GM06990 (cell line): ENCODE measurements at regions not wholly inside any gene's neighbourhood (a gene's known extent, or its start where the extent isn't known, plus 50 kb on each side); places are given as distances from the start of the nearest gene placed in this dataset.

Experiments
- DNase-seq: peaks from one replicate; pipeline ENCODE4 v3.0.0-alpha.2; 2011; ENCODE audit not compliant: insufficient read length; ENCODE audit errors: extremely low read depth
- H3K27me3 ChIP-seq: replicated peaks from 2 replicates; pipeline ENCODE4 v1.6.0; 2011; ENCODE audit warnings: low read length; ENCODE audit not compliant: control insufficient read depth, insufficient read depth
- H3K36me3 ChIP-seq: 2 replicates; pipeline ENCODE4 v1.5.1; 2011; ENCODE audit warnings: low read length; ENCODE audit not compliant: control insufficient read depth, insufficient read depth
- H3K4me3 ChIP-seq: replicated peaks from 2 replicates; pipeline ENCODE4 v1.5.1; 2011; ENCODE audit warnings: low read depth, mild to moderate bottlenecking, control low read depth, low read length
- TF ChIP-seq, protein P1 (sequence below): IDR thresholded peaks from 2 replicates; pipeline ENCODE4 v1.5.1; 2011; ENCODE audit warnings: low read length, control low read depth, mild to moderate bottlenecking, inconsistent platforms; ENCODE audit not compliant: insufficient read depth, poor library complexity, severe bottlenecking

- TF ChIP-seq, protein P1, sequence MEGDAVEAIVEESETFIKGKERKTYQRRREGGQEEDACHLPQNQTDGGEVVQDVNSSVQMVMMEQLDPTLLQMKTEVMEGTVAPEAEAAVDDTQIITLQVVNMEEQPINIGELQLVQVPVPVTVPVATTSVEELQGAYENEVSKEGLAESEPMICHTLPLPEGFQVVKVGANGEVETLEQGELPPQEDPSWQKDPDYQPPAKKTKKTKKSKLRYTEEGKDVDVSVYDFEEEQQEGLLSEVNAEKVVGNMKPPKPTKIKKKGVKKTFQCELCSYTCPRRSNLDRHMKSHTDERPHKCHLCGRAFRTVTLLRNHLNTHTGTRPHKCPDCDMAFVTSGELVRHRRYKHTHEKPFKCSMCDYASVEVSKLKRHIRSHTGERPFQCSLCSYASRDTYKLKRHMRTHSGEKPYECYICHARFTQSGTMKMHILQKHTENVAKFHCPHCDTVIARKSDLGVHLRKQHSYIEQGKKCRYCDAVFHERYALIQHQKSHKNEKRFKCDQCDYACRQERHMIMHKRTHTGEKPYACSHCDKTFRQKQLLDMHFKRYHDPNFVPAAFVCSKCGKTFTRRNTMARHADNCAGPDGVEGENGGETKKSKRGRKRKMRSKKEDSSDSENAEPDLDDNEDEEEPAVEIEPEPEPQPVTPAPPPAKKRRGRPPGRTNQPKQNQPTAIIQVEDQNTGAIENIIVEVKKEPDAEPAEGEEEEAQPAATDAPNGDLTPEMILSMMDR = no peak
- Histone ChIP-seq H3K27me3 (no peaks in the 10 kb centered on the region; the same call in 1 of the 2 replicates), H3K36me3 (no peaks in the 10 kb centered on the region), H3K4me3 (no peak overlapping the region)
- DNase-seq = no peak
These were observed 62.2 kb downstream of the GCNT4 start for GRCh38 chr5:74990194-74990593.

GRCh38 chr5:74988273-74988983, 63.9 kb downstream of the GCNT4 start:
- Histone ChIP-seq H3K36me3 (no peaks in the 10 kb centered on the region), H3K4me3 (no peak overlapping the region), H3K27me3 (no peaks in the 10 kb centered on the region)
- TF ChIP-seq, protein P1 = no peak
- DNase-seq = no peak

- Histone ChIP-seq H3K27me3 (no peaks in the 10 kb centered on the region), H3K4me3 (no peak overlapping the region), H3K36me3 (no peaks in the 10 kb centered on the region)
- DNase-seq = no peak
- TF ChIP-seq, protein P1 = no peak
These were observed 74.0 kb downstream of the GCNT4 start for GRCh38 chr5:74978345-74978744.

DNA sequence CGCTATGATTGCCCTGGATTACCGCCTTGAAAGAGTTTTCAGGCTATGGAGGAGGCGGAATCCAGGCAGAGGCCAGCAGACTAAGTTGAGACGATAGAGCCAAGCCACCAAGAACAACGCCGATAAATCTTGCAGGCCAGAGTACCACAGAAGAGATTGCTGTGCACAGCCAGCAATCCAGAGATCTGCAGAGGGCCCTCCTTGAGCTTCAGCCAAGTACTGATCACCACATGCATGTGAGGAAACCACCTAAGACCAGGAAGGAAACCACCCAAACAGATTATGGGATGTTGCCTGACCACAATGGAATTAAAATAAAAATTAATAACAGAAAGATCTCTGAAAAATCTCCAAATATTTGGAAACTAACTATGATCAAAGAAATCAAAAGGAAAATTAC, 74.9 kb downstream of the GCNT4 start:
- Histone ChIP-seq H3K27me3 (no peaks in the 10 kb centered on the region), H3K4me3 (no peak overlapping the region), H3K36me3 (no peaks in the 10 kb centered on the region)
- TF ChIP-seq, protein P1 = no peak
- DNase-seq = no peak

DNA sequence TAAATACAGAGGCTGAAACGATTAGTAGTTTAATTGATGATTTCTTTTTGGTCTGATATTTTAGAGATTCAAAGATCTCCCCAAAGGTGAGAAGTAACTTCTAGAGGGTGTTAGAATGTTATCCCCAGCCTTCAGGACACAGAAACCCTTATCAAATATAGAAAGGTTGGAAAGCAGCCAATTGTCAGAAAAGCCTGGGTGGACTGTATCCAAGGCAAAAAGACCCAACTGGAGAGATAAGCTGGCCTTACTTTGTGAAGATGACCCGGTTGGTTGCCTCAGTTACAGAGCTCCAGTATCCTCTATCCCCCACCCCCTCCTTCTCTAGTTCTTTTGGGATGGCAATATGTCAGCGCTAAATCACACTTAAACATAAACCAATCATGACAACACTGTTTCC, 75.7 kb downstream of the GCNT4 start:
- no peaks in the 10 kb centered on the region for H3K36me3 ChIP-seq
- no peak overlapping the region for H3K4me3 ChIP-seq
- TF ChIP-seq, protein P1 = no peak
- no peaks in the 10 kb centered on the region for H3K27me3 ChIP-seq
- no peak for DNase-seq

DNA sequence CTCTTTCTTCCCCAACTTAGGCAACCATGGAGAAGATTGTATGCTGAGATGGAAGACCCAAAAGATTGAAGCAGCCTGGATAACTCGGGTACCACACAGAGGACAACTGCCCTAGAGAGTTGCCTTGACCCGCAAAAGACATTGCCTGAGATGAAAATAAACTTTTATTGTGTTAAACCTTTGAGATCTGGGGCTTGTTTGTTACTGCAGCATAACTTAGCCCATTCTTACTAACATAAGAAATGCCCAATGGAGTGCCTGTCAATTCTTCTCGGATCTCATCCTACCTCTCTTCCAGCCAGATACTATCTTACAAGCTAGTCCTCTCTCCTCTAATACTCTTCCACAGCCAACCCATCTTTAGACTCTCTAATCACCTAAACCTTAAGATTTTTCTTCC, 76.8 kb downstream of the GCNT4 start:
- Histone ChIP-seq H3K27me3 (no peaks in the 10 kb centered on the region), H3K36me3 (no peaks in the 10 kb centered on the region), H3K4me3 (no peak overlapping the region)
- TF ChIP-seq, protein P1 = no peak
- no peak for DNase-seq
